ENCODE measurements at regions not wholly inside any gene's neighbourhood (a gene's known extent, or its start where the extent isn't known, plus 50 kb on each side); places are given as distances from the start of the nearest gene placed in this dataset.
A peak's percentile ranks its signal among the peaks of the same experiment; 100 is the strongest.
"Not testable (repeated sequence)": the region's sequence is repeated elsewhere in the genome, so short reads cannot be mapped to it uniquely, and the experiment has no call there.

GRCh38 chr10:131834152-131834810, 66.5 kb upstream of the PPP2R2D start:
- Mint-ChIP-seq H3K27ac (no peak overlapping the region), H3K4me3 (no peak overlapping the region), H3K36me3 (ENCODE audit: low read depth) (no peaks in the 10 kb centered on the region), H3K4me1 (ENCODE audit: low read depth) (no peaks in the 10 kb centered on the region), H3K27me3 (peaks cover 3% of the 10 kb centered on the region), H3K9me3 (no peaks in the 10 kb centered on the region)
- CTCF ChIA-PET = no interaction called here
- POLR2A ChIA-PET = interaction anchor here (1.0 kb wide), 1 partner anchor 9 kb away, joined by 3 read pairs; no protein-coding TSS in a partner anchor
- intact Hi-C loops (cut with micrococcal nuclease) = no loop called here
- TF ChIP-seq CTCF (IDR thresholded peaks at IDR 0.05) = no peak
- DNase-seq = no peak
- no peak for ATAC-seq

GRCh38 chr10:131838966-131839742, 61.7 kb upstream of the PPP2R2D start:
- ATAC-seq (no peak), DNase-seq (no peak)
- no peak for TF ChIP-seq CTCF (IDR thresholded peaks at IDR 0.05)
- no peaks in the 10 kb centered on the region for H3K27me3 Mint-ChIP-seq
- no peaks in the 10 kb centered on the region for H3K36me3 Mint-ChIP-seq (ENCODE audit: low read depth)
- intact Hi-C loops (cut with micrococcal nuclease) = no loop called here
- H3K4me1 Mint-ChIP-seq (ENCODE audit: low read depth) = no peaks in the 10 kb centered on the region
- ChIA-PET CTCF (no interaction called here), POLR2A (no interaction called here)
- H3K9me3 Mint-ChIP-seq = no peaks in the 10 kb centered on the region
- H3K27ac Mint-ChIP-seq = no peak overlapping the region
- H3K4me3 Mint-ChIP-seq = no peak overlapping the region

- POLR2A ChIA-PET; ATAC-seq; H3K4me1 Mint-ChIP-seq (ENCODE audit: low read depth); H3K9me3 Mint-ChIP-seq; CTCF ChIA-PET; intact Hi-C loops (cut with micrococcal nuclease); H3K27me3 Mint-ChIP-seq; H3K27ac Mint-ChIP-seq; H3K4me3 Mint-ChIP-seq; H3K36me3 Mint-ChIP-seq (ENCODE audit: low read depth): not testable (repeated sequence)
- peak; percentile 8 for DNase-seq
Observed at GRCh38 chr10:131839880-131840787, 60.7 kb upstream of the PPP2R2D start.

- CTCF ChIA-PET = no interaction called here
- ATAC-seq = no peak
- H3K4me1 Mint-ChIP-seq (ENCODE audit: low read depth) = no peaks in the 10 kb centered on the region
- no peak for TF ChIP-seq CTCF (IDR thresholded peaks at IDR 0.05)
- no peaks in the 10 kb centered on the region for H3K36me3 Mint-ChIP-seq (ENCODE audit: low read depth)
- DNase-seq = no peak
- no peak overlapping the region for H3K4me3 Mint-ChIP-seq
- POLR2A ChIA-PET = no interaction called here
- no peak overlapping the region for H3K27ac Mint-ChIP-seq
- intact Hi-C loops (cut with micrococcal nuclease) = no loop called here
- H3K27me3 Mint-ChIP-seq = no peaks in the 10 kb centered on the region
- H3K9me3 Mint-ChIP-seq = no peaks in the 10 kb centered on the region
Observed at GRCh38 chr10:131840788-131841118, 60.1 kb upstream of the PPP2R2D start.

GRCh38 chr10:131841131-131841660, 59.6 kb upstream of the PPP2R2D start:
- ATAC-seq (no peak), DNase-seq (no peak)
- TF ChIP-seq CTCF (IDR thresholded peaks at IDR 0.05) = no peak
- Mint-ChIP-seq H3K36me3 (ENCODE audit: low read depth) (no peaks in the 10 kb centered on the region), H3K9me3 (no peaks in the 10 kb centered on the region), H3K27ac (no peak overlapping the region), H3K4me3 (no peak overlapping the region), H3K27me3 (no peaks in the 10 kb centered on the region), H3K4me1 (ENCODE audit: low read depth) (no peaks in the 10 kb centered on the region)
- intact Hi-C loops (cut with micrococcal nuclease) = no loop called here
- POLR2A ChIA-PET = no interaction called here
- CTCF ChIA-PET = no interaction called here
